ENCODE measurements at regions not wholly inside any gene's neighbourhood (a gene's known extent, or its start where the extent isn't known, plus 50 kb on each side); places are given as distances from the start of the nearest gene placed in this dataset.
"Not testable (repeated sequence)": the region's sequence is repeated elsewhere in the genome, so short reads cannot be mapped to it uniquely, and the experiment has no call there.

DNA sequence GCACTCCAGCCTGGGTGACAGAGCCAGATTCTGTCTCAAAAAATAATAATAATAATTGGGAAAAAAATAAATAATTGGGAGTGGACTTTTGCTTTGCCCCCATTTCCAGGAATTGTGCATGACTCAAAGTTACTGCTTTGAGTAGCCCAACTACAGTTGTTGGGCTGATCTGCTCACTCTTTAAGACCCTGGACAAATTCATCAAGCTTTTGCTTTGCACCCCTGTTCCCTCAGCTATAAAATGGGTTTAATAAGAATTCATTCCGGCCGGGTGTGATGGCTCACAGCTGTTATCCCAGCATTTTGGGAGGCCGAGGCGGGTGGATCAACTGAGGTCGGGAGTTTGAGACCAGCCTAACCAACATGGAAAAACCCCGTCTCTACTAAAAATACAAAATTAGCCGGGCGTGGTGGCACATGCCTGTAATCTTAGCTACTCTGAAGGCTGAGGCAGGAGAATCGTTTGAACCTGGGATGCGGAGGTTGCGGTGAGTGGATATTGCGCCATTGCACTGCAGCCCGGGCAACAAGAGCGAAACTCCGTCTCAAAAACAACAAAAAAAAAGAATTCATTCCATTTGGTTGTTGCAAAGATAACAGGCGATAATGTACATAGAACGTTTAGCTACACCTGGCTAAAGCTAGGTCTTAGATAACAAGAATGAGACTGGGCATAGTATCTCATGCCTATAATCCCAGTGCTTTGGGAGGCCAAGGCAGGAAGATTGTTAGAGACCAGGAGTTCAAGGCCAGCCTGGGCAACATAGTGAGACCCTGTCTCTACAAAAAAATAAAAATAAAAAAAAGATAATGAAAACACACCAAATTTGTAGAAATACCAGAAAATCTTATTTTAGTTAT, 87.9 kb upstream of the ZNF217 start:
- DNase-seq, result no peak

DNA sequence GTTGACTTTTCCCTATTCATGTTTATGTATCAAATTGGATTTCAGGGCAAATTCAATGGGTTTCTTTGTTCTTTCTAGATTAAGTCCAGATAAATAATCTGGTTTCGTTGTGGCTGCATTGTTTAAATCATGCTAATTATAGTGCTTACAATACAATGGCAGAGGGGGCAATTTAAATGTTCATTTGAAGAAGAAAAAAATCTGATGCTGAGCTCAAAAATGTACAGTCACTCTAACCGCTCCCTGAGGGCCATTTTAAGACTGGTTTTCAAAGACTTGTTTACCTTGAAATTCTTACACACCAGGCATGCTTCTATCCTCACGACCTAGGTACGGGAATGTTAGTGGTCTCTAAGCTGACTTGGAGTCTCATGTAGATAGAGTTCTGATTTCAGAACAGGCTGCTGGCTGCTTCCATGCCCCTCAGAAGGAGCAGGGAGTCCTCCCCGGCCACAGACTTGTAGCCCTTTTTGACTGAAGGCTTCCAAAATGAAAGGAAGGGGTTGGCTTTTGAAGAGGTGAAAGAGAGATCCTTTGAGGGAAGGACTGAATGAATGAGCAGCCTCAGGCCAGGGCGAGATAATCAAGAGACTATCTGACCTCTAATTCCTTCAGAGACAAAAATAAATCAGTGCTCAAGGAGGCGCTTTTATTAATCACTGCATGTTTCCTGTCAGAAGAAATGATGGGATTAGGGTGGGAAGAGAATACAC, 86.1 kb upstream of the ZNF217 start:
- no peak for DNase-seq

DNA sequence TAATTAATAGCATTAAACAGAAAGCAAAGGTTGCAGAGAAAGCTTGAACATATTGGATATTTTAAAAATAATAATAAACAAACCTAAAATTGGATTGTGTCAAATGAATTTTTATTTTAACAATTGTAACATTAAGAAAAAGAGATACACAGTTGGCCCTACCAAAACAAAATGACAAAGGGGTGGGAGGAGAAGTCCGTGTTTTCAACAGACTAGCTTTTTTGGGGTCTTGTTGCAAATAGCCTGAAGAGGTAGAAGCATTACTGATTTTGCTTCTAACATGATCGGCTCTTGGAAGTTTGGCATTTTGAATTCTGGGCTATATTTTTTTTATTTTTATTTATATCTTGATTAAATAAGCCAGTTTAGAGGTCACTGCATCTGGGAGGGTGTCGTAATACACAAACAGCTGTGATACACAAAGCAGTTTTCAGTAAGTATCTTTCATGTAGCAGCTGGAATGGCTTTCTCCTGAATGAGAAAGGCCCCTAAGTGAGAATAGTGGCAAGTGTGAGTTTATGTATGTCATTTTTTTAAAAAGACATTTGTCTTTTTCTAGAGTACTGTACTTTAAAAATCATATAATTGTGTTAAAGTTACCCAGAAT, 85.5 kb upstream of the ZNF217 start:
- DNase-seq, result no peak

DNA sequence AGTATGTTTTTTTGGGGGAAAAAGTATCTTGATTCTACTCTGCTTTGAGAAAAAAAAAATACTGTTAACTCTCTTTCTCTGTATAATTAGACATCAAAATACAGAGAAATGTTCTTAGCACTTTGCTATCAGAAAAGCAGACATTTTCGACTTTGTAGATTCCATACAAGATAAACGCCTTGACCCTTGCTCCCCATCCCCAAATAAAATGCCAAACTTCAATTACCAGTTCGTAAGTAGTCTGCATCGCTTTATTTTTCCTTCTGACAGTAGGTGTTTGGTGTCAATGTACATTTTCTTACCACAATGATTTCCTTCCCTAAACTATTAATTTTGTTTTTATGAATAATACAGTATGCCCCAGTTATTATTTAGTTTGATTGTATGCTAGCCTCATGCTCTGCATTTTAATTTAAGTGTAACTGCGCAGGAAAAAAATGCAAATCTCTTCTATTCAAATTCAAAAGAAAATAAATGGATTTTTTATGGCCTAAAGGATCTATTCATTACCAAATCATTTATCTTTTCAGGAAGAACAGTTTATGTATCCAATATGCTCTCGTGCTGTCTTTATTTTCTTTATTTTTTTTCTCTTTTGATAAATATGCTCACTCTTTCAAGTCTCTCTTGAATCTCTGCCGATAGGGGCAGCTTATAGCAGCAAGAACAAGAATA, 84.8 kb upstream of the ZNF217 start:
- DNase-seq, result no peak

DNA sequence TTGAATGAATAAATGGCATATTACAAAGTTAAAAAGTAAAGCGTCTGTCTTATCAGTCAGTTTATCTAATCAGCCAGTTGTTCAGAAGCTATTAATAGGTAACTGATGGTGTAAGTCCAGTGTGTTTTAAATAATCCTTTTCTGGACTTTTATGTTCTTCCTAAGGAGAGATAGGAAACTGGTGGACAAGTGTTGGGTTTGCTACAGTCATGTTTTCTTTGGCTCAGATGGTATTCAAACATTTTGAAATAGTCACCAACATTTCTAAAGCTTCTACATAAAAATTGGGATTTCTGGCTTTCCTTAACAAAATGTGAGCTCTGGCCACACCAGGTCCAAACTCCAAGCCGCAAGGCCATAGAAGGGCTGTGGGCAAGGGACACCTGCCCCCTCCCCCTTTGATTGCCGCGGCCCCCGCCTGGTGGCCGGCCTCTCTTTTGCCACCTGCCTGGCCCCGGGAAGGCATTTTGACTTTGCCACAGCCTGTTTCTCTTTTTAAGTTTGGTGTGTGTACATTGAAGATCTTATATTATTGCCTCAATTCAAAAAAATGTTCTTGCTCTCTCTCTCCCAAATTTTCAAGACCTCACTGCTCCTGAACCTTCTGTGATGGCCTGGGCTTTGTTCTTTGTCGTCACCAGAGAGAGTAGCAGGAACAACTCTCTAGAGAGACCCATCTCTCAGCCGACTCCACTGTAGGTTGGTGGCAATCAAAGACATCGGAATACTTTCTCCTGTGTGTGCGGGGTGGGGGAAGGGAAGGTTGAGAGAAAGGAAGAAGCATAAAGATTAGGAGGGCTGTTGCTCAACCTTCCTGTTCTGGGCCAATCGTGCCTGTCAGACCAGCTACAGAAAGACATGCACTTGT, 84.0 kb upstream of the ZNF217 start:
- DNase-seq, result no peak

DNA sequence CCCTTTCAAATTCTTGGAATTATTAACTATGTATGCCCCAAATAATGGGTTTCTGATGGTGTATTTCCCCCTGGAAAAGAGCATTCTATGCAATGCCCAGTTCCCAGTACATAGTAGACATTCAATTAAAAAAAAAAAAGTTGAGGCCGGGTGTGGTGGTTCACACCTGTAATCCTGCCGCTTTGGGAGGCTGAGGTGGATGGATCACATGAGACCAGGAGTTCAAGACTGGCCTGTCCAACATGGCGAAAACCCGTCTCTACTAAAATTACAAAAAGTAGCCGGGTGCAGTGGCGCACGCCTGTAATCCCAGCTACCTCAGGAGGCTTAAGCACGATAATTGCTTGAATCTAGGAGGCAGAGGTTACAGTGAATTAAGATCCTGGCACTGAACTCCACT, 83.3 kb upstream of the ZNF217 start:
- DNase-seq, result no peak

DNA sequence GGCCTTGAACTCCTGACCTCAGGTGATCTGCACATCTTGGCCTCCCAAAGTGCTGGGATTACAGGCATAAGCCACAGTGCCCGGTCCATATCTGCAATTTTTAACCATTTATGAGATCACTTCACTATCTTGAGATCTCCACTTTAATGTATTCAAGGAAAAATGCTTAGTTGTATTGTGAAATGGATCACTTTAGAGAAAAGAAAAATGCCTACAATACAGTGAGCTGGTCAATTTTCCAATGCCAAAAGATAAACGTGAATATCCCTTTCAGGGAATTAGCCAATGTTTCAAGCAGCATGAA, 82.8 kb upstream of the ZNF217 start:
- DNase-seq, result no peak

DNA sequence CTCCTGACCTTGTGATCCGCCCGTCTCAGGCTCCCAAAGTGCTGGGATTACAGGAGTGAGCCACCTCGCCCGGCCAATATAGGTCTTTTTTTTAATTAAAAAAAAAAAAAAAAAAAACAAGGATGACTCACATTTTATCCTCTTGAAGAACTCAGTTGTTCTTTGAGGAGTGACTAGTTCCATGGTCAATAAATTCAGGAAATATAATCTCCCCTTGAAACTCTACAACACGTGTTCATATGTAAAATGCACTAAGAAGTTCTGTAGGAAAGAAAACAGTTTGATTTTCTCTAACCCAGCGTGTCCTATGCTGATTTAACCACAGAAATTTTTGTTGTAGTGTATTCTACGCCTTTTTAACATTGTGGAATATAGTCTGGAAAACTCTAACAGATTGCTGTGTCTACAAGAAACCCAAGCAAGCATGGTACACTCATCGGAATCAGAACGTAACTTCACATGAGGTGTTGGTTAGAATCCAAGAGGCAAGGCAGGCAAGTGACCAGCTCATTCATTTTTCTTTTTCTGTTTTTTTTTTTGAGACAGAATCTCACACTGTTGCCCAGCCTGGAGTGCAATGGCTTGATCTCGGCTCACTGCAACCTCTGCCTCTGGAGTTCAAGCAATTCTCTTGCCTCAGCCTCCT, 79.0 kb upstream of the ZNF217 start:
- no peak for DNase-seq

DNA sequence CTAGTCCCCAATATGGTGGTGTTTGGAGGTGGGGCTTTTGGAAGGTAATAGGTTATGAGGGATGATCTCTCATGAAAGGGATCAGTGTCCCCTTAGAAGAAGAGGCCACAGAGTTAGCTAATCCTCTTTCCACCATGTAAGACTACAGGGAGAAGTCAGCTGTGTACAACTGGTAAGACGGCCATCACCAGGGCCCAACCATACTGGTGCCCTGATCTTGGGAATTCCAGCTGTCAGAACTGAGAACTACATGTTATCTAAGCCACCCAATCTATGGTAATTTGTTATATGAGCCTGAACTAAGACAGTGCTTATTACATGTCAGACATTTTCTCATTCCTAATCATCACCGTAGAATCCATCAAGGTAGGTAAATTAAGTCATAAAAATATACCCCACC, 77.7 kb upstream of the ZNF217 start:
- no peak for DNase-seq

DNA sequence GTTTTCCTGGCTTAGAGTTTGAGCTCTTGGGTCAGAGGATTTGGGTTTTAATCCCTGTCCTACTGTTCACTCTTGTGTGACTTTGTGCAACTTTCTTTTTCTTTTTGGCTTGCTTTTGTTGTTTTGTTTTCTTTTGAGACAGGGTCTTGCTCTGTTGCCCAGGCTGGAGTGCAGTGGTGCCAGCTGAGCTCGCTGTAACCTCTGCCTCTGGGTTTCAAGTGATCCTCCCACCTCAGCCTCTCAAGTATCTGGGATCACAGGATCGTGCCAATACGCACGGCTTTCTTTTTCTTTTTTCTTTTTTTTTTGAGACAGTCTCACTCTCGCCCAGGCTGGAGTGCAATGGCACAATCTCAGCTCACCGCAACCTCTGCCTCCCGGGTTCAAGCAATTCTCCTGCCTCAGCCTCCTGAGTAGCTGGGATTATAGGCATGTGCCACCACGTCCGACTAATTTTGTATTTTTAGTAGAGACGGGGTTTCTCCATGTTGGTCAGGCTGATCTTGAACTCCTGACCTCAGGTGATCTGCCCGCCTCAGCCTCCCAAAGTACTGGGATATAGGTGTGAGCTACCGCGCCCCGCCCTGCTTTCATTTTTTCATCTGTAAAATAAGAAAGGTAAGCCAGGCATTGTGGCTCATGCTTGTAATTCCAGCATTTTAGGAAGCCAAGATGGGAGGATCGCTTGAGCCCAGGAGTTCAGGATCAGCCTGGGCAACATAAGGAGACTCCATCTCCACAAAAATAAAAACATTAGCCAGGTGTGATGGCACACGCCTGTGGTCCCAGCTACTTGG, 76.1 kb upstream of the ZNF217 start:
- not testable (repeated sequence) for DNase-seq

DNA sequence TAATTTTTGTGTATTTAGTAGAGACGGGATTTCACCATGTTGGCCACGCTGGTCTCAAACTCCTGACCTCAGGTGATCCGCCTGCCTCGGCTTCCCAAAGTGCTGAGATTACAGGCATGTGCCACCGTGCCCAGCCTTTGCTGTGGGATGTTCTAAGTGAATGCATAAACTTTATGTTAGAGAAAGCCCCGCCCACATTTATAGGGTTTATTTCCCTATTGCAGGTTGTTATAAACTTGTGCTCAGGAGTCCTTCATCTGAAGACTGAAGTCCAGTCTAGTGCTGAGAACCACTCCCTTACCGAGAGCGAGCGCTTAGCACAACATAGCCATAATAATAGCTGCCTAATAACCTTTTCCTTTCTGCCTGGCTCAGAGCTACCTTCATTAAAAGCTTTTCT, 75.4 kb upstream of the ZNF217 start:
- no peak for DNase-seq

DNA sequence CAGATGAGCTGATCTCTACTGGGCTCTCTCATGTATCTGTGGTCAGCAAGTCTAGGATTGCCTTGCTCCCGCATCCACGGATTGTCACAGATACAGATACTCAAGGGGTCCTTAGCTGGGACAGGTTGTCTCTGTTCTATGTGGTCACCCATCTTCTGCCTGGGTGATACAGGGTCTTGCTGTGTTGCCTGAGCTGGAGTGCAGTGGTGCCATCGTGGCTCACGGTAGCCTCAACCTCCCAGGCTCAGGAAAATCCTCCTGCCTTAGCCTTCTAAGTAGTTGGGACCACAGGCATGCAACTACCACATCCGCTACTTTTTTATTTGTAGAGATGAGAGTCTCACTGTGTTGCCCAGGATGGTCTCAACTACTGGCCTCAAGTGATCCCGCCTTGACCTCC, 72.5 kb upstream of the ZNF217 start:
- no peak for DNase-seq

DNA sequence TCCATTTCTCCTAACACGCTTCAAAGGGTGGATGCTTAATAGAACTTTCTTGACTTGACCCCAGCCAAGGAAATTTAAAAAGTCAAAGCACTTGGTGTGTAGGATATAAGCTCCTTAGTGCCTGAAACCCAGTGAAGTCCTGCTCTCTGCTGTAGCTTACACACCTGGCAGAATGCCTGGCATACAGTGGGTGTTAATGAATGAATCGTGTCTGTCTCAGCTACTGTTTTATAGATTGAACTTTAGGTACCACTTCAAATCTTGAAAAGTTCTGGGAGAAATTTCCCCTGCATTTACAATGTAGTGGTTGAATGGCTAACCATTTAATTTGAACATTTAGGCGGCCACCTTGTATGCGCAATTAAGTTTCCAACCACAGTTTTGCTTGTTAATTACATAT, 70.5 kb upstream of the ZNF217 start:
- no peak for DNase-seq

DNA sequence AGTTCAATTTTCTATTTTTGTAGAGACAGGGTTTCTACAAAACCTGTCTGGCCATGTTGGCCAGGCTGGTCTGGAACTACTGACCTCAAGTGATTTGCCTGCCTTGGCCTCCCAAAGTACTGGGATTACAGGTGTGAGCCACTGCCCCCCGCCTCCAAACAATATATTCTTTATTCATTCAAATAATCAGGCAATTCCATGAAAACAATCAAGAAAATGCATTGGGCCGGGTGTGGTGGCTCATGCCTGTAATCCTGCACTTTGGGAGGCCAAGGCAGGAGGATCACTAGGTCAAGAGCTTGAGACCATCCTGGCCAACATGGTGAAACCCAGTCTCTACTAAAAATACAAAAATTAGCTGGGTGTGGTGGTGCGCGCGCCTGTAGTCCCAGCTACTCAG, 69.9 kb upstream of the ZNF217 start:
- not testable (repeated sequence) for DNase-seq

DNA sequence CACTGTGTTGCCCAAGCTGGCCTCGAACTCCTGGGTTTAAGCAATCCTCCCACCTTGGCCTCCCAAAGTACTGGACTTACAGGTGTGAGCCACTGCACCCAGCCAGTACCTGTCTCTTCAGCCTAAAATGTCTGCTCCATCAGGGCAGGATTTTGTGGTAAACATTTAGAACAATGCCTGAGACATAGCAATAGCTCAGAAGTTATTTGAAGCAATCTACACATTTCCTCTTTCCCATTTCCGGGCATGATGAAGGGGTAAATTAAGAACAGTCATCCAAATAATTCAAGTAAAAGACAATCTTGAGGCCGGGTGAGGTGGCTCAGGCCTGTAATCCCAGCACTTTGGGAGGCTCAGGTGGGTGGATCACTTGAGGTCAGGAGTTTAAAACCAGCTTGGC, 69.0 kb upstream of the ZNF217 start:
- DNase-seq, result no peak

DNA sequence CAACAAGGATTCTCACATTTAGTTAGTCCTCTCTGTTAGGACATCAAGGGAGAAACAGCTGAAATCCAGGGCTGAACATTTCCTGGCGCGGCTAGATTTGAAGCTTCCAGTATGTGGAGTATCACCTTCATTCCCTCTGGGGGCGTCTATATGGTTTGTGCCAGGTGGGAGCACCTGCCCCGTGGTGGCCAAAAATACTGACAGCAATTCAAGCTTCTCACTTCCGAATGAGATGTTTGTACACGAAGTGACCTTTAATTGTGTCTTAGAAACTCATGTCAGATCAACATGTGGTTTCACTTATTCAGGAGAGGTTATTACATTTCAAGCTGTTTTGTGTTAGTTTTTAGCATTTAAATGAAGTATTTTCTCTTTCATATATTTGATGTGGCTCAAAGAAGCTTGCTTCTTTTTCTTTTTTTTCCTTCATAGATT, 67.3 kb upstream of the ZNF217 start:
- no peak for DNase-seq

DNA sequence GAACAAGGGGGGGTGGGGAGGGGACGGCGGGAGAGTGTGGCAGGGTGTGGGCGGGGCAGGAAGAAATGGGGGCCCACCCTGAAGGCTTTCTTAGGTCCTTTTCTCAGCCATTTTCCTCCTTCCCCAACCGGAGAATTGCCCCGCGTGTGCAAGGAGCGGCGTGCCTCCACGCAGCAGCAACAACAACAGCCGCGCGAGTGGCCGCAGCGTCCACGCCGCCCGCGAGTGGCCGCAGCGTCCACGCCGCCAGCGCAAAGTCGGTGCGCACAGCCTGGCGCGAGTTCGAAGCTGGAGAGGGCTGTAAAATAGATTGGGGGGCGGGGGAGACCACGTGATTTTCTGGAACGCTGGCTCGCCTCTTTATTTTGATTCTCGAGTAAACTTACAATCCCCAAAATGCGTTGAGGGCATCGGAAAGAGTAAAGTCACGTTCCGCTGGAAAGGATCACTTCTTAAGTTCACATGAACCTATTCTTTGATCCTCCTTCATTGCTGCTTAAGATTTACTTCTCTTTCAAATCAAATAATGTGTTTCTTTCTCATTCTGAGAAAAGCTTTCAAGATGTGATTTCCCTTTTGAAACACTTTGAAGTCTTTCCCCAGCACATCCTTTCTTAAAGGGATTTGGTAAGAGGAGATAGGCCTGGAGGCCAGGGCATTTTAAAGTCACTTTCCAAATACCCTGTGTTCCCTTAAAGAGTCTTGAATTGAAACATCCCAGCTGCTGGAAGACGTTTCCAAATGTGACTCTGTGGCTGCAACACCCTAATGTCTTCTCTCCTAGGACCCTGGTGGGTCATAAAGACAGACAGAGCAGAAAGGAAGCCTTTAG, 66.7 kb upstream of the ZNF217 start:
- peak; percentile 73 for DNase-seq

DNA sequence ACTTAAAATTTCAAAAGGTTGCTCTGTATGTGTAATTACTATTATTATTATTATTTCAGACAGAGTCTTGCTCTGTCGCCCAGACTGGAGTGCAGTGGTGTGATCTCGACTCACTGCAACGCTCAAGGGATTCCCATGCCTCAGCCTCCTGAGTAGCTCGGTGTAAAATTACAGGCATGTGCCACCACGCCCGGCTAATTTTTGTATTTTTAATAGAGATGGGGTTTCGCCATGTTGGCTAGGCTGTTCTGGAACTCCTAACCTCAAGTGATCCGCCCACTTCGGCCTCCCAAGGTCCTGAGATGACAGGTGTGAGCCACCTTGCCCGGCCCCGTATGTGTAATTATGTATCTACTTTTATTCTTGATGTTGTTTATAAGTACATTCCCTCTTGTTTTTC, 65.3 kb upstream of the ZNF217 start:
- DNase-seq, result no peak

DNA sequence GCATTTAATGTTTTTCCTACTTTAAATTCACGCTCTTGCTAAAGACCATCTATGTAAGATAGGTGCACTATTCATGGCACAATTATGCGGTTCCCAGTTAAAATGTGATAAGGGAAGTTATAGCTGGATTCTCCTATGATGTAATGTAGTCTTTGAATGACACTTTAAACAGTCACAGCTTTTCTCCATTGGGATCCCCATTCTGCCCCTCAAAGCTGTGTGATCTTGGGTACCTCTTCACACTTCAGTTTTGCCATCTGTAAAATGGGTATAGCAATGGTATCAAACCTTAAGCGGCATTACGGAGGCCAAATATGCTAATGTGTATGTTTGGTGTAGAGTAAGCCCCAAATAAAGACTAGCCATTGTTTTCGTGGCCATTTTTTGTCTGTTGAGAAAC, 64.7 kb upstream of the ZNF217 start:
- DNase-seq, result no peak

DNA sequence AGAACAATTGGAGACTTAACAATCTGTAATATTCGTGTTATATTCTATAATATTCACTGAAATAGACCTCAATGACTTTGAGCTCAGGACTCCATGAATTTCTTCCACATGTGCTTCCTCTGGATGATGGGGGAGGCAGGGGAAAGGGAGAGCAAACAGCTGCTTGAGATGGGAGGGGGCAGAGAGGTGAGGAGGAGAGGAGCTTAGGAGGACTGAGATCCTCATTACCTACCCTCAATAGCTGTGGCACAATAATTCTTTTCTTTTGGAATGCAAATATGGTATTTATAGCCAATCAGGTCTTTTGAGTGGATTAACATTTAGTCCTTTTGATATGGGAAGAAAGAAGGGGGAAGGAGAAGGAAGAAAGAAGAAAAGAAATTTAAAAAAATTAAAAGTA, 64.1 kb upstream of the ZNF217 start:
- DNase-seq, result no peak
